B cell (primary cell): ENCODE measurements at regions not wholly inside any gene's neighbourhood (a gene's known extent, or its start where the extent isn't known, plus 50 kb on each side); places are given as distances from the start of the nearest gene placed in this dataset.

Experiments used
- CTCF ChIP-seq: fragments of 200-600 bp; IDR thresholded peaks from one replicate; pipeline ENCODE4 v1.8.0; 2022; ENCODE audit warnings: antibody characterized with exemption, mild to moderate bottlenecking
- EZH2 ChIP-seq: IDR thresholded peaks from 2 replicates; pipeline ENCODE4 v1.6.1; 2012; ENCODE audit warnings: borderline replicate concordance, low read depth, mild to moderate bottlenecking, moderate library complexity, low read length; ENCODE audit not compliant: insufficient read depth, poor library complexity, severe bottlenecking

- TF ChIP-seq CTCF (no peak), EZH2 (no peak)
Measured at GRCh38 chr4:67109276-67109675, 436.0 kb downstream of the CENPC start.
